ENCODE measurements at regions not wholly inside any gene's neighbourhood (a gene's known extent, or its start where the extent isn't known, plus 50 kb on each side); places are given as distances from the start of the nearest gene placed in this dataset.

DNA sequence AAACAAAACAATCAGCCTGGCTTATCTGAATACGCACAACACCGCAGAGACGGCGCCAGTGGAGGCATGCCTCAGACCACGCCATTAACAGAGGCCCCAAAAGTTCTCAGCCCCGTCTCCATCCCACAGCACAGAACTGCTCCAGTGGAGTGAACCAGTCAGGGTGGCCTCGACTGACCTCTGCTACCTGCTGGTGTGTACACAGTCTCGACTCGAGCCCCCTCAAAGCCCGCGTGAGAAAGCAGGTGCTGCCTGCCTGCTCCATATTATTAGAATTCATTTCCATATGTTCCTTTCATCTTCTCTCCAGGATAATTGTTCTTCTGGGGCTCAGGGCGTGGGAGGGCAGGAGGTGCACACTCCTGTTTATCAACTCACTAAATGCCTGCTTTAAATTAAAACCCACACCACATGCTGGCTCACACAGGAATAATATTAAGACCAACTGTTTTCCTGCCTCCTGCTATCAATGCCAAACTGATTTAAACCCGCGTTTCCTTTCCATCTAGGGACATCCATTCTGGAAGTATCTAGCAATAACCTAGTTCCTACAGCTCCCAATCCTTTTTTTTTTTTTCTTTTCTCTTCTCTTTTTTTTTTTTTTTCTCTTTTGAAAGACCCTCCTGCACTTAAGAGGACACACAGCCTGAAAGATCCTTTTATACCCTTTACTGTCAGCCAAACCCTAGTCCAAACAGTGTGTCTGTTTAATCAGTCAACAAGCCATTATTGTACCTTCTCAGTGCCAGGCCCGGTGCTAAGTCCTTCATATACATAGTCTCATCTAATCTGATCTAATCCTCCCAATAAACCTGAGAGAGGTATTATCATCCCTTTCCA, 101.2 kb downstream of the TLE3 start:
- DNase-seq: no peak

GRCh38 chr15:69997161-69997485, 100.6 kb downstream of the TLE3 start:
- no peak for DNase-seq
